Chondrocyte (in vitro differentiated cells): ENCODE measurements at regions not wholly inside any gene's neighbourhood (a gene's known extent, or its start where the extent isn't known, plus 50 kb on each side); places are given as distances from the start of the nearest gene placed in this dataset.

Experiments used
- DNase-seq: peaks from one replicate; pipeline ENCODE4 v3.0.0; 2021; ENCODE audit warnings: mixed read lengths, low spot score
- H3K27ac Mint-ChIP-seq: one replicate; pipeline ENCODE4 v1.8.0; 2021; ENCODE audit warnings: mild to moderate bottlenecking, moderate library complexity, mixed read lengths; ENCODE audit not compliant: unreplicated experiment
- H3K27me3 Mint-ChIP-seq: 2 replicates; pipeline ENCODE4 v1.8.0; 2021; ENCODE audit warnings: low read depth, mixed read lengths
- H3K36me3 Mint-ChIP-seq: 2 replicates; pipeline ENCODE4 v1.8.0; 2021; ENCODE audit warnings: low read depth, mixed read lengths
- H3K4me1 Mint-ChIP-seq: 2 replicates; pipeline ENCODE4 v1.8.0; 2021; ENCODE audit warnings: low read depth, mild to moderate bottlenecking, mixed read lengths
- H3K4me3 Mint-ChIP-seq: one replicate; pipeline ENCODE4 v1.8.0; 2021; ENCODE audit warnings: mild to moderate bottlenecking, moderate library complexity, mixed read lengths; ENCODE audit not compliant: unreplicated experiment
- H3K9me3 Mint-ChIP-seq: 2 replicates; pipeline ENCODE4 v1.8.0; 2021; ENCODE audit warnings: low read depth, mixed read lengths
- CTCF ChIP-seq: fragments of 200-600 bp; sonication (generic); IDR thresholded peaks from 2 replicates; pipeline ENCODE4 v1.5.0; 2021; ENCODE audit warnings: antibody characterized with exemption, mild to moderate bottlenecking, moderate library complexity

- no peak overlapping the region for H3K4me3 Mint-ChIP-seq
- peaks cover 26% of the 10 kb centered on the region for H3K4me1 Mint-ChIP-seq
- no peak overlapping the region for H3K27ac Mint-ChIP-seq
- no peaks in the 10 kb centered on the region for H3K27me3 Mint-ChIP-seq
- no peak for TF ChIP-seq CTCF
- peaks cover 5% of the 10 kb centered on the region for H3K36me3 Mint-ChIP-seq
- H3K9me3 Mint-ChIP-seq = peaks cover 28% of the 10 kb centered on the region
- DNase-seq = no peak
Measured at GRCh38 chr5:17837757-17838156, 203.5 kb downstream of the TAF11L14 start.

GRCh38 chr5:17838469-17838868 is 204.2 kb downstream of the TAF11L14 start:
- no peak for DNase-seq
- no peak overlapping the region for H3K4me3 Mint-ChIP-seq
- no peak overlapping the region for H3K27ac Mint-ChIP-seq
- peaks cover 32% of the 10 kb centered on the region for H3K9me3 Mint-ChIP-seq
- H3K27me3 Mint-ChIP-seq = no peaks in the 10 kb centered on the region
- no peak for TF ChIP-seq CTCF
- peaks cover 19% of the 10 kb centered on the region for H3K4me1 Mint-ChIP-seq
- peaks cover 5% of the 10 kb centered on the region for H3K36me3 Mint-ChIP-seq

- Mint-ChIP-seq H3K4me3 (no peak overlapping the region), H3K4me1 (peaks cover 12% of the 10 kb centered on the region), H3K27ac (no peak overlapping the region), H3K27me3 (no peaks in the 10 kb centered on the region), H3K36me3 (peaks cover 5% of the 10 kb centered on the region), H3K9me3 (peaks cover 36% of the 10 kb centered on the region)
- no peak for TF ChIP-seq CTCF
- DNase-seq = no peak
Measured at GRCh38 chr5:17839848-17840247, 205.6 kb downstream of the TAF11L14 start.

GRCh38 chr5:17846496-17846895 is 212.2 kb downstream of the TAF11L14 start:
- Mint-ChIP-seq H3K4me1 (no peaks in the 10 kb centered on the region), H3K27ac (no peak overlapping the region), H3K36me3 (peaks cover under 1% of the 10 kb centered on the region), H3K4me3 (no peak overlapping the region), H3K27me3 (no peaks in the 10 kb centered on the region), H3K9me3 (peaks cover 21% of the 10 kb centered on the region)
- DNase-seq = no peak
- TF ChIP-seq CTCF = no peak

GRCh38 chr5:17847286-17847685 is 213.0 kb downstream of the TAF11L14 start:
- no peak for DNase-seq
- Mint-ChIP-seq H3K27me3 (no peaks in the 10 kb centered on the region), H3K27ac (no peak overlapping the region), H3K4me3 (no peak overlapping the region), H3K36me3 (no peaks in the 10 kb centered on the region), H3K4me1 (no peaks in the 10 kb centered on the region), H3K9me3 (peaks cover 14% of the 10 kb centered on the region)
- no peak for TF ChIP-seq CTCF
